HFFc6 (cell line): ENCODE measurements at regions not wholly inside any gene's neighbourhood (a gene's known extent, or its start where the extent isn't known, plus 50 kb on each side); places are given as distances from the start of the nearest gene placed in this dataset.

Experiments
- DNase-seq: peaks from one replicate; pipeline ENCODE4 v3.0.0-alpha.2; 2018
- H3K27ac Mint-ChIP-seq: 2 replicates; pipeline ENCODE4 v1.8.0; 2020; ENCODE audit warnings: mild to moderate bottlenecking, mixed read lengths
- H3K27me3 Mint-ChIP-seq: 2 replicates; pipeline ENCODE4 v1.8.0; 2021; ENCODE audit warnings: mild to moderate bottlenecking, moderate library complexity, mixed read lengths; ENCODE audit not compliant: insufficient read depth
- H3K36me3 Mint-ChIP-seq: 2 replicates; pipeline ENCODE4 v1.8.0; 2021; ENCODE audit warnings: low read depth, mixed read lengths
- H3K4me1 Mint-ChIP-seq: 2 replicates; pipeline ENCODE4 v1.8.0; 2020; ENCODE audit warnings: low read depth, mixed read lengths
- H3K4me3 Mint-ChIP-seq: 2 replicates; pipeline ENCODE4 v1.8.0; 2020; ENCODE audit warnings: mild to moderate bottlenecking, moderate library complexity, mixed read lengths
- H3K9me3 Mint-ChIP-seq: 2 replicates; pipeline ENCODE4 v1.8.0; 2020; ENCODE audit warnings: mild to moderate bottlenecking, mixed read lengths
- TF ChIP-seq, protein P1 (sequence below): fragments of 200-600 bp; sonication (generic); IDR thresholded peaks from 2 replicates; pipeline ENCODE4 v1.5.0; 2021; ENCODE audit warnings: antibody characterized with exemption, mild to moderate bottlenecking

DNA sequence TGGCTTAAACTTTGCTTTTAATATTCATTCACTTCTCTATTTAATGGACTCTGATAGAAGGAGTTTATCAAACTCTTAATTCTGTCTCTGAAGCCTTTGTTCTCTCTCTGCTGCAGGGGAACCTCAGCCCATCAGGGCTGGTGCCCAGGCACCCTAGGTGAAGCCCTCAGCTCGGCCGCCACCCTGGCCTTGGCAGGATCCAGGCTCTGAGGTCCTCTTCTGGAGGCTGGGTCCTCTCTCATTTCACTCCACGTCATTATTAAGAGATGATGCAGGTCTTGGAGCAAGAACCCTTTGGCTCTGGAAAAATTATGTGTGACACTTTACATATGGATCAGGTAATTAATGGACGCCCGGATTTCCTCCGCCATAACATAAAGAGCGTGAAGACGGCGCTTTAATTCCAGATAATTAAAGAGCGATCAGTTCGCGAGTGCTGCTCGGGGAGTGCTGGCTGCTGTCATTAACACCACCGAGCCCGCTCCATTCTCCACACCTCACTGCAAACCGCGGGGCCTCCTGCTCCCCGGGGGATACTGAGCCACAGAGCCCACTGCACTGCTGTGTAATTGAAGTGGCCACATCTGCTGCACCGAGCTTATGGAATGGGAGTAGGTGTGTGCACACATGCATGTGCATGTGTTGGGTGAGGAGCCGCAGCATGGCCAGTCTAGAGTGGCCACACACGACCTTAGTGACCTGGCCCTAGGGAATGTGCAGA lies 259.4 kb upstream of the TNRC6C start:
- peaks cover 45% of the 10 kb centered on the region for H3K27me3 Mint-ChIP-seq
- H3K36me3 Mint-ChIP-seq = no peaks in the 10 kb centered on the region
- no peak overlapping the region for H3K4me3 Mint-ChIP-seq
- no peaks in the 10 kb centered on the region for H3K4me1 Mint-ChIP-seq
- TF ChIP-seq, protein P1, sequence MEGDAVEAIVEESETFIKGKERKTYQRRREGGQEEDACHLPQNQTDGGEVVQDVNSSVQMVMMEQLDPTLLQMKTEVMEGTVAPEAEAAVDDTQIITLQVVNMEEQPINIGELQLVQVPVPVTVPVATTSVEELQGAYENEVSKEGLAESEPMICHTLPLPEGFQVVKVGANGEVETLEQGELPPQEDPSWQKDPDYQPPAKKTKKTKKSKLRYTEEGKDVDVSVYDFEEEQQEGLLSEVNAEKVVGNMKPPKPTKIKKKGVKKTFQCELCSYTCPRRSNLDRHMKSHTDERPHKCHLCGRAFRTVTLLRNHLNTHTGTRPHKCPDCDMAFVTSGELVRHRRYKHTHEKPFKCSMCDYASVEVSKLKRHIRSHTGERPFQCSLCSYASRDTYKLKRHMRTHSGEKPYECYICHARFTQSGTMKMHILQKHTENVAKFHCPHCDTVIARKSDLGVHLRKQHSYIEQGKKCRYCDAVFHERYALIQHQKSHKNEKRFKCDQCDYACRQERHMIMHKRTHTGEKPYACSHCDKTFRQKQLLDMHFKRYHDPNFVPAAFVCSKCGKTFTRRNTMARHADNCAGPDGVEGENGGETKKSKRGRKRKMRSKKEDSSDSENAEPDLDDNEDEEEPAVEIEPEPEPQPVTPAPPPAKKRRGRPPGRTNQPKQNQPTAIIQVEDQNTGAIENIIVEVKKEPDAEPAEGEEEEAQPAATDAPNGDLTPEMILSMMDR = no peak
- no peak overlapping the region for H3K27ac Mint-ChIP-seq
- DNase-seq = no peak
- peaks cover 17% of the 10 kb centered on the region for H3K9me3 Mint-ChIP-seq

DNA sequence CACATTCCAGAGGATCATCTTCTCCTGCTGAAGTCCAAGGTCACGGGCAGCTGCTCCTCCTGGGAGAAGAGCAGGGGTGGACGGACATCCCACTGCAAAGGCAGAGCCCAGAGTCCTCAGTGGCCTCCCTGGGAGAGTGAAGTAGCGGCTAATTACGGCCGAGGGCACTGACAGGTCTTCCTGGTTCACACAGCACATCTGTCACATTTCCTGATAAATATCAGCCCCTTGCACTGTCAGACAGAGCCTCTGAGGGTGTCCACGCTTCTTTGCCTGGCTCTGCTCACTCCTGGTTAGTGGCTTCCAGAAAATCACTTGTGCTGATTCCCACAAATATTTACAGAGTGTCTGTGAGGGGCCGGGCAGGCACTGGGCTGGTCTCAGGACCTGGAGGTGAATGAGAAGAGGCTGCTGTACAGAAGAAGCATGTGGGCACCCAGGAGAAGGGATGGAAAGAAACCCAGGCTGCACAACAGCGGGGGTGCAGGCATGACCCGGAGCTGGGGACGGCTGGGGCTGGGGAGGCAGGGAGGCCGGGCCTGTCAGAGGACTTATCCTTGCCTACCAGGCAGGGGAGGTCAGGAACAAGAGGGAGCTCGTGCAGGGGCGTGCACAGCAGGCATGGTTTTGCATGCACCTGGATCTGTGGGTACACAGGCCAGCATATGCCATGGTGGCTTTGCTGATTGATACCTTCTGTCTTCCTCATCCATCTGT lies 258.2 kb upstream of the TNRC6C start:
- DNase-seq = no peak
- no peaks in the 10 kb centered on the region for H3K4me1 Mint-ChIP-seq
- no peak overlapping the region for H3K27ac Mint-ChIP-seq
- peaks cover 4% of the 10 kb centered on the region for H3K36me3 Mint-ChIP-seq
- H3K9me3 Mint-ChIP-seq = peaks cover 30% of the 10 kb centered on the region
- TF ChIP-seq, protein P1 = no peak
- H3K27me3 Mint-ChIP-seq = peaks cover 39% of the 10 kb centered on the region
- no peak overlapping the region for H3K4me3 Mint-ChIP-seq

DNA sequence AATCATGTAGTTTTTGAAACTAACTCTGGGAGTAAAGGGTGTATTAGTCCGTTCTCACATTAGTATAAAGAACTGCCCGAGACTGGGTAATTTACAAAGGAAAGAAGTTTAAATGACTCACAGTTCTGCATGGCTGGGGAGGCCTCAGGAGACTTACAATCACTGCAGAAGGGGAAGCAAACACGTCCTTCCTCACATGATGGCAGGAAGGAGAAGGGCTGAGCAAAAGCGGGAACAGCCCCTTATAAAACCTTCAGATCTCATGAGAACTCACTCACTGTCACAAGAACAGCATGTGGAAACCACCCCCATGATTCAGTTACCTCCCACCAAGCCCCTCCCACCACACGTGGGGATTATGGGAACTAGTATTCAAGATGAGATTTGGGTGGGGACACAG lies 256.5 kb upstream of the TNRC6C start:
- peaks cover 42% of the 10 kb centered on the region for H3K9me3 Mint-ChIP-seq
- H3K4me1 Mint-ChIP-seq = no peaks in the 10 kb centered on the region
- no peak for DNase-seq
- H3K27me3 Mint-ChIP-seq = peaks cover 28% of the 10 kb centered on the region
- no peak overlapping the region for H3K27ac Mint-ChIP-seq
- peaks cover 5% of the 10 kb centered on the region for H3K36me3 Mint-ChIP-seq
- TF ChIP-seq, protein P1 = no peak
- no peak overlapping the region for H3K4me3 Mint-ChIP-seq

DNA sequence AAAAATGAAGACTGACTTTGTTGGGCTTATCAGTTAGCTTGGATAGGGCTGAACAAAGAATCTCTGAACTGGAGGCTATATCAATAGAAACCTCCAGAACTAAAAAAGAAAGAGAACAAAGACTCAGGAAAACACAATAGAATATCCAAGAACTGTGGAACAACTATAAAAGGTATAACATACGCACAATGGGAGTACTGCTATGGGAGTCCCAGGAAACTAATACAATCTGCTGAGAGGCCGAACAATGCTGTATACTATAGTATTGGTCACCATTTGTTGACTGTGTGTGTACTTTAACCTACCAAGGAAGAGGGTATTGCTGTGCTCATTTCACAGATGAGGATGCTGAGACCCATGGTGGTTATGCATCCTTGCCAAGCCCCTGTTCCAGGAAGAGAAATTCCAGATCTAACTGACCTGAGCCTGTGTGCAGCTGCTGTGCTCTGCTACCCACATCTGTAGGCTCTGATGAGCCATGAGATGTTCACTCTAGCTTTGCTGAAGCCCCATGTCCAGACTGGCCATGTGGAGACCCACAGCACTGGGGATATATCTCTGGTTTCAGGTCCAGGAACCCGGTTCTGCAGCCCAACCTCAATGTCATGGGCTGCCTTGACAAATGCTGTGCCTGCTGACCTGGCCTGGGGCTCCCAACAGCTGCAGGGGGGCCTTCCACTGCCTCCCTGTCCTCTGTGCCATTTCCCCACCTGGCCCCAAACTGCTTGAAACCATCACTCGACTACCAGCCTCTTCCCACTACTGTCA lies 254.3 kb upstream of the TNRC6C start:
- Mint-ChIP-seq H3K27me3 (peaks cover 27% of the 10 kb centered on the region), H3K9me3 (peaks cover 42% of the 10 kb centered on the region), H3K27ac (no peak overlapping the region), H3K36me3 (peaks cover 5% of the 10 kb centered on the region), H3K4me3 (no peak overlapping the region), H3K4me1 (no peaks in the 10 kb centered on the region)
- TF ChIP-seq, protein P1 = no peak
- DNase-seq = no peak

DNA sequence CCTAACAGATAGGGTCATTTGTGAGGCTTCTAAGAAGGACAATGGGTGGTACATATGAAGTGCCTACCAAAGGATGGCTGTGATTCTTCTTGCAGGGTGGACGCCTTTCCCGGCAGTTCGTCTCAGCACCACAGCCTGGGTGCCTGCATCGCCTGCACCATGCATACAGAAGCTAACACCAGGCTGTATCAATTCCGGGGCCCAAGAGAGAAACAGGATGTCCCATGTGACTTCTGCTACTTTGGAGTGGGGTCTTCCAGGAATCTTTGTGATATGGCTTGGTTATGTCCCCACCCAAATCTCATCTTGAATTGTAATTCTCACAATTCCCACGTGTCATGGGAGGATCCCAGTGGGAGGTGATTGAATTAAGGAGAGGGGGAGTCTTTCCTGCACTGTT lies 251.6 kb upstream of the TNRC6C start:
- H3K4me3 Mint-ChIP-seq = no peak overlapping the region
- peaks cover 17% of the 10 kb centered on the region for H3K27me3 Mint-ChIP-seq
- DNase-seq = no peak
- H3K9me3 Mint-ChIP-seq = peaks cover 39% of the 10 kb centered on the region
- H3K4me1 Mint-ChIP-seq = no peaks in the 10 kb centered on the region
- TF ChIP-seq, protein P1 = no peak
- H3K27ac Mint-ChIP-seq = no peak overlapping the region
- peaks cover 5% of the 10 kb centered on the region for H3K36me3 Mint-ChIP-seq
